ENCODE measurements at regions not wholly inside any gene's neighbourhood (a gene's known extent, or its start where the extent isn't known, plus 50 kb on each side); places are given as distances from the start of the nearest gene placed in this dataset.
"Not testable (repeated sequence)": the region's sequence is repeated elsewhere in the genome, so short reads cannot be mapped to it uniquely, and the experiment has no call there.

GRCh38 chr2:16204886-16205620 lies 264.7 kb downstream of the MYCN start:
- Histone ChIP-seq H3K4me1 (ENCODE audit: control insufficient read depth in 5 of 5, insufficient read depth in 5 of 5, low read length in 5 of 5) (peaks cover 0 to 3% (median 0%) of the 10 kb centered on the region in 5 donors), H3K36me3 (ENCODE audit: control insufficient read depth in 5 of 5, insufficient read depth in 5 of 5, low read length in 5 of 5) (no peaks in the 10 kb centered on the region), H3K27me3 (ENCODE audit: control insufficient read depth in 5 of 5, insufficient read depth in 4 of 5, low read length in 5 of 5) (no peaks in the 10 kb centered on the region), H3K4me3 (ENCODE audit: low read depth in 1 of 5, low read length in 5 of 5) (no peak overlapping the region), H3K27ac (ENCODE audit: low read depth, low read length) (no peak overlapping the region), H3K9me3 (ENCODE audit: control insufficient read depth in 5 of 5, low read length in 5 of 5) (peaks cover 0 to 7% (median 0%) of the 10 kb centered on the region in 5 donors), H3K9ac (ENCODE audit: low read length in 5 of 5) (no peak overlapping the region)

GRCh38 chr2:16204251-16204650 lies 263.9 kb downstream of the MYCN start:
- Histone ChIP-seq H3K9me3 (ENCODE audit: control insufficient read depth in 5 of 5, low read length in 5 of 5) (peaks cover 0 to 7% (median 0%) of the 10 kb centered on the region in 5 donors), H3K9ac (ENCODE audit: low read length in 5 of 5) (no peak overlapping the region), H3K36me3 (ENCODE audit: control insufficient read depth in 5 of 5, insufficient read depth in 5 of 5, low read length in 5 of 5) (no peaks in the 10 kb centered on the region), H3K27ac (ENCODE audit: low read depth, low read length) (no peak overlapping the region), H3K4me1 (ENCODE audit: control insufficient read depth in 5 of 5, insufficient read depth in 5 of 5, low read length in 5 of 5) (peaks cover 0 to 3% (median 0%) of the 10 kb centered on the region in 5 donors), H3K4me3 (ENCODE audit: low read depth in 1 of 5, low read length in 5 of 5) (no peak overlapping the region), H3K27me3 (ENCODE audit: control insufficient read depth in 5 of 5, insufficient read depth in 4 of 5, low read length in 5 of 5) (no peaks in the 10 kb centered on the region)

- Histone ChIP-seq H3K27ac (ENCODE audit: low read depth, low read length) (no peak overlapping the region), H3K27me3 (ENCODE audit: control insufficient read depth in 5 of 5, insufficient read depth in 4 of 5, low read length in 5 of 5) (no peaks in the 10 kb centered on the region), H3K4me3 (ENCODE audit: low read depth in 1 of 5, low read length in 5 of 5) (no peak overlapping the region), H3K9me3 (ENCODE audit: control insufficient read depth in 5 of 5, low read length in 5 of 5) (peaks cover 0 to 7% (median 0%) of the 10 kb centered on the region in 5 donors), H3K4me1 (ENCODE audit: control insufficient read depth in 5 of 5, insufficient read depth in 5 of 5, low read length in 5 of 5) (peaks cover 0 to 3% (median 0%) of the 10 kb centered on the region in 5 donors), H3K9ac (ENCODE audit: low read length in 5 of 5) (no peak overlapping the region), H3K36me3 (ENCODE audit: control insufficient read depth in 5 of 5, insufficient read depth in 5 of 5, low read length in 5 of 5) (no peaks in the 10 kb centered on the region)
Observed at GRCh38 chr2:16203691-16204090, 263.3 kb downstream of the MYCN start.

- no peak overlapping the region for H3K27ac ChIP-seq (ENCODE audit: low read depth, low read length)
- no peak overlapping the region for H3K9ac ChIP-seq (ENCODE audit: low read length in 5 of 5)
- peaks cover 0 to 3% (median 0%) of the 10 kb centered on the region in 5 donors for H3K4me1 ChIP-seq (ENCODE audit: control insufficient read depth in 5 of 5, insufficient read depth in 5 of 5, low read length in 5 of 5)
- H3K9me3 ChIP-seq (ENCODE audit: control insufficient read depth in 5 of 5, low read length in 5 of 5) = peaks cover 0 to 1% (median 0%) of the 10 kb centered on the region in 5 donors
- H3K27me3 ChIP-seq (ENCODE audit: control insufficient read depth in 5 of 5, insufficient read depth in 4 of 5, low read length in 5 of 5) = no peaks in the 10 kb centered on the region
- H3K4me3 ChIP-seq (ENCODE audit: low read depth in 1 of 5, low read length in 5 of 5) = no peak overlapping the region
- no peaks in the 10 kb centered on the region for H3K36me3 ChIP-seq (ENCODE audit: control insufficient read depth in 5 of 5, insufficient read depth in 5 of 5, low read length in 5 of 5)
Observed at GRCh38 chr2:16203069-16203468, 262.7 kb downstream of the MYCN start.

- no peaks in the 10 kb centered on the region for H3K36me3 ChIP-seq (ENCODE audit: control insufficient read depth in 5 of 5, insufficient read depth in 5 of 5, low read length in 5 of 5)
- no peak overlapping the region for H3K9ac ChIP-seq (ENCODE audit: low read length in 5 of 5)
- peaks cover 0 to 3% (median 0%) of the 10 kb centered on the region in 5 donors for H3K4me1 ChIP-seq (ENCODE audit: control insufficient read depth in 5 of 5, insufficient read depth in 5 of 5, low read length in 5 of 5)
- no peak overlapping the region for H3K4me3 ChIP-seq (ENCODE audit: low read depth in 1 of 5, low read length in 5 of 5)
- H3K27me3 ChIP-seq (ENCODE audit: control insufficient read depth in 5 of 5, insufficient read depth in 4 of 5, low read length in 5 of 5) = no peaks in the 10 kb centered on the region
- no peak overlapping the region for H3K27ac ChIP-seq (ENCODE audit: low read depth, low read length)
- no peaks in the 10 kb centered on the region for H3K9me3 ChIP-seq (ENCODE audit: control insufficient read depth in 5 of 5, low read length in 5 of 5)
Observed at GRCh38 chr2:16202266-16203020, 262.1 kb downstream of the MYCN start.

- Histone ChIP-seq H3K36me3 (ENCODE audit: control insufficient read depth in 5 of 5, insufficient read depth in 5 of 5, low read length in 5 of 5) (no peaks in the 10 kb centered on the region), H3K4me1 (ENCODE audit: control insufficient read depth in 5 of 5, insufficient read depth in 5 of 5, low read length in 5 of 5) (peaks cover 0 to 3% (median 0%) of the 10 kb centered on the region in 5 donors), H3K9me3 (ENCODE audit: control insufficient read depth in 5 of 5, low read length in 5 of 5) (no peaks in the 10 kb centered on the region), H3K27ac (ENCODE audit: low read depth, low read length) (no peak overlapping the region), H3K4me3 (ENCODE audit: low read depth in 1 of 5, low read length in 5 of 5) (no peak overlapping the region), H3K27me3 (ENCODE audit: control insufficient read depth in 5 of 5, insufficient read depth in 4 of 5, low read length in 5 of 5) (no peaks in the 10 kb centered on the region), H3K9ac (ENCODE audit: low read length in 5 of 5) (no peak overlapping the region)
Observed at GRCh38 chr2:16201848-16202247, 261.5 kb downstream of the MYCN start.

- H3K9ac ChIP-seq (ENCODE audit: low read length in 5 of 5) = no peak overlapping the region
- no peak overlapping the region for H3K27ac ChIP-seq (ENCODE audit: low read depth, low read length)
- no peaks in the 10 kb centered on the region for H3K9me3 ChIP-seq (ENCODE audit: control insufficient read depth in 5 of 5, low read length in 5 of 5)
- no peaks in the 10 kb centered on the region for H3K27me3 ChIP-seq (ENCODE audit: control insufficient read depth in 5 of 5, insufficient read depth in 4 of 5, low read length in 5 of 5)
- no peak overlapping the region for H3K4me3 ChIP-seq (ENCODE audit: low read depth in 1 of 5, low read length in 5 of 5)
- H3K4me1 ChIP-seq (ENCODE audit: control insufficient read depth in 5 of 5, insufficient read depth in 5 of 5, low read length in 5 of 5) = peaks cover 0 to 3% (median 0%) of the 10 kb centered on the region in 5 donors
- no peaks in the 10 kb centered on the region for H3K36me3 ChIP-seq (ENCODE audit: control insufficient read depth in 5 of 5, insufficient read depth in 5 of 5, low read length in 5 of 5)
Observed at GRCh38 chr2:16200554-16201193, 260.3 kb downstream of the MYCN start.

- H3K4me1 ChIP-seq (ENCODE audit: control insufficient read depth in 5 of 5, insufficient read depth in 5 of 5, low read length in 5 of 5) = peaks cover 0 to 3% (median 0%) of the 10 kb centered on the region in 5 donors
- no peaks in the 10 kb centered on the region for H3K9me3 ChIP-seq (ENCODE audit: control insufficient read depth in 5 of 5, low read length in 5 of 5)
- H3K36me3 ChIP-seq (ENCODE audit: control insufficient read depth in 5 of 5, insufficient read depth in 5 of 5, low read length in 5 of 5) = no peaks in the 10 kb centered on the region
- H3K27ac ChIP-seq (ENCODE audit: low read depth, low read length) = no peak overlapping the region
- no peak overlapping the region for H3K9ac ChIP-seq (ENCODE audit: low read length in 5 of 5)
- no peak overlapping the region for H3K4me3 ChIP-seq (ENCODE audit: low read depth in 1 of 5, low read length in 5 of 5)
- no peaks in the 10 kb centered on the region for H3K27me3 ChIP-seq (ENCODE audit: control insufficient read depth in 5 of 5, insufficient read depth in 4 of 5, low read length in 5 of 5)
Observed at GRCh38 chr2:16199882-16200553, 259.7 kb downstream of the MYCN start.

GRCh38 chr2:16199241-16199640 lies 258.9 kb downstream of the MYCN start:
- H3K9me3 ChIP-seq (ENCODE audit: control insufficient read depth in 5 of 5, low read length in 5 of 5); H3K27ac ChIP-seq (ENCODE audit: low read depth, low read length); H3K27me3 ChIP-seq (ENCODE audit: control insufficient read depth in 5 of 5, insufficient read depth in 4 of 5, low read length in 5 of 5); H3K4me3 ChIP-seq (ENCODE audit: low read depth in 1 of 5, low read length in 5 of 5); H3K4me1 ChIP-seq (ENCODE audit: control insufficient read depth in 5 of 5, insufficient read depth in 5 of 5, low read length in 5 of 5); H3K36me3 ChIP-seq (ENCODE audit: control insufficient read depth in 5 of 5, insufficient read depth in 5 of 5, low read length in 5 of 5); H3K9ac ChIP-seq (ENCODE audit: low read length in 5 of 5): not testable (repeated sequence)
